Natural killer cell (primary cell): ENCODE measurements at regions not wholly inside any gene's neighbourhood (a gene's known extent, or its start where the extent isn't known, plus 50 kb on each side); places are given as distances from the start of the nearest gene placed in this dataset.

ENCODE experiments used
- ATAC-seq, 3 donors: fragments of 150-1000 bp in 2 of 3; fragments of 200-7000 bp in 1 of 3; cut with Tn5 transposase; 1 replicate in 1 of 3; 2 replicates in 2 of 3; pipeline ENCODE4 v1.10.0; 2021; ENCODE audit warnings: mild to moderate bottlenecking in 2 of 3, moderate library complexity in 2 of 3
- DNase-seq, 2 donors: peaks; one replicate each; pipeline versions ENCODE4 v3.0.0 to v3.0.0-alpha.2; 2013 to 2021; ENCODE audit warnings: mixed read lengths in 1 of 2
- H3K27ac ChIP-seq: one replicate; pipeline ENCODE4 v1.5.1; 2013; ENCODE audit warnings: mild to moderate bottlenecking, low read length
- H3K27me3 ChIP-seq: one replicate; pipeline ENCODE4 v1.6.1; 2013; ENCODE audit warnings: low read length; ENCODE audit not compliant: control insufficient read depth, insufficient read depth
- H3K36me3 ChIP-seq: one replicate; pipeline ENCODE4 v1.6.1; 2013; ENCODE audit warnings: low read length; ENCODE audit not compliant: control insufficient read depth, insufficient read depth
- H3K4me1 ChIP-seq: one replicate; pipeline ENCODE4 v1.6.1; 2013; ENCODE audit warnings: low read length; ENCODE audit not compliant: control insufficient read depth, insufficient read depth
- H3K4me3 ChIP-seq: one replicate; pipeline ENCODE4 v1.5.1; 2013; ENCODE audit warnings: low read length
- H3K9me3 ChIP-seq: one replicate; pipeline ENCODE4 v1.6.1; 2013; ENCODE audit warnings: low read length; ENCODE audit not compliant: control insufficient read depth, insufficient read depth
- H3K27ac Mint-ChIP-seq, 2 donors: one replicate each; pipeline ENCODE4 v1.8.0; 2022; ENCODE audit warnings: mild to moderate bottlenecking in 2 of 2, mixed read lengths in 2 of 2, moderate library complexity in 1 of 2
- H3K27me3 Mint-ChIP-seq, 2 donors: one replicate each; pipeline ENCODE4 v1.8.0; 2022; ENCODE audit warnings: low read depth in 2 of 2, mixed read lengths in 2 of 2
- H3K36me3 Mint-ChIP-seq: one replicate; pipeline ENCODE4 v1.8.0; 2022; ENCODE audit warnings: mixed read lengths
- H3K4me1 Mint-ChIP-seq, 2 donors: one replicate each; pipeline ENCODE4 v1.8.0; 2022; ENCODE audit warnings: mixed read lengths in 2 of 2
- H3K4me3 Mint-ChIP-seq: one replicate; pipeline ENCODE4 v1.8.0; 2022; ENCODE audit warnings: mild to moderate bottlenecking, moderate library complexity, mixed read lengths
- H3K9me3 Mint-ChIP-seq, 2 donors: one replicate each; pipeline ENCODE4 v1.8.0; 2022; ENCODE audit warnings: mixed read lengths in 2 of 2
- WGBS: methylation state at CpG from one replicate; pipeline ENCODE4 v1.1.7; 2013; ENCODE audit warnings: missing lambda C conversion rate; ENCODE audit not compliant: insufficient coverage; 5-methylcytosine and 5-hydroxymethylcytosine counted together
- intact Hi-C: fragments of 100-400 bp; cut with micrococcal nuclease; formaldehyde crosslinking; loops from one replicate; pipeline ENCODE4 v1.14.2; 2022
- TF ChIP-seq, protein P1 (sequence below): fragments of 200-600 bp; IDR thresholded peaks from one replicate; pipeline ENCODE4 v1.8.0; 2022; ENCODE audit warnings: antibody characterized with exemption

DNA sequence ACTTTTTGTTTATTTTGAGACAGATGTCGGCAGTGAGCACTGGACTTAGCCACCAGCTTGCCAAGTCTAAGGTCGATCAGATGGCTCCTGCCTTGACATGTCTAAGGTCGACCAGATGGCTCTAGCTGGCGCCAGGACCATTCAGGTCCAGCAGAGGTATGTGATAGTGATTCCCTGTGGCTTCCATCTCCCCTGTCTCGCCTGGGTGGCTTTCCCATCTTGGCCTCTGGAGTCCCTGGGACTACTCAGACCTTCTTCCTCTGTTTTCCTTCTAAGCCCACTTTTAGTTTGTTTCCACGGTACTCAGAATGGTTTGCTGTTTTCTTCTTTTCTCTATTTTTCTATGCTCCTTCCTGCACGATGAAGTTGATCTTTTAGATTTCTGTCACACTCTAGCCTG is 1435.7 kb downstream of the UQCRFS1 start:
- Histone ChIP-seq H3K36me3 (no peaks in the 10 kb centered on the region), H3K4me3 (no peak overlapping the region), H3K27ac (no peak overlapping the region), H3K4me1 (no peaks in the 10 kb centered on the region), H3K27me3 (no peaks in the 10 kb centered on the region), H3K9me3 (peaks cover 34% of the 10 kb centered on the region)
- 96% methylated on average over 6 of the region's 7 CpGs for WGBS
- ATAC-seq (no peak), DNase-seq (no peak)
- TF ChIP-seq, protein P1, sequence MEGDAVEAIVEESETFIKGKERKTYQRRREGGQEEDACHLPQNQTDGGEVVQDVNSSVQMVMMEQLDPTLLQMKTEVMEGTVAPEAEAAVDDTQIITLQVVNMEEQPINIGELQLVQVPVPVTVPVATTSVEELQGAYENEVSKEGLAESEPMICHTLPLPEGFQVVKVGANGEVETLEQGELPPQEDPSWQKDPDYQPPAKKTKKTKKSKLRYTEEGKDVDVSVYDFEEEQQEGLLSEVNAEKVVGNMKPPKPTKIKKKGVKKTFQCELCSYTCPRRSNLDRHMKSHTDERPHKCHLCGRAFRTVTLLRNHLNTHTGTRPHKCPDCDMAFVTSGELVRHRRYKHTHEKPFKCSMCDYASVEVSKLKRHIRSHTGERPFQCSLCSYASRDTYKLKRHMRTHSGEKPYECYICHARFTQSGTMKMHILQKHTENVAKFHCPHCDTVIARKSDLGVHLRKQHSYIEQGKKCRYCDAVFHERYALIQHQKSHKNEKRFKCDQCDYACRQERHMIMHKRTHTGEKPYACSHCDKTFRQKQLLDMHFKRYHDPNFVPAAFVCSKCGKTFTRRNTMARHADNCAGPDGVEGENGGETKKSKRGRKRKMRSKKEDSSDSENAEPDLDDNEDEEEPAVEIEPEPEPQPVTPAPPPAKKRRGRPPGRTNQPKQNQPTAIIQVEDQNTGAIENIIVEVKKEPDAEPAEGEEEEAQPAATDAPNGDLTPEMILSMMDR = no peak
- Mint-ChIP-seq H3K4me1 (peaks cover 0 to 5% of the 10 kb centered on the region in 2 donors), H3K36me3 (peaks cover 68% of the 10 kb centered on the region), H3K27ac (no peak overlapping the region), H3K27me3 (no peaks in the 10 kb centered on the region), H3K9me3 (peaks cover 22 to 23% of the 10 kb centered on the region in 2 donors), H3K4me3 (no peak overlapping the region)
- intact Hi-C loops = loop anchor here (10.0 kb wide), 2 partner anchors 548 to 938 kb away; no protein-coding TSS in a partner anchor

DNA sequence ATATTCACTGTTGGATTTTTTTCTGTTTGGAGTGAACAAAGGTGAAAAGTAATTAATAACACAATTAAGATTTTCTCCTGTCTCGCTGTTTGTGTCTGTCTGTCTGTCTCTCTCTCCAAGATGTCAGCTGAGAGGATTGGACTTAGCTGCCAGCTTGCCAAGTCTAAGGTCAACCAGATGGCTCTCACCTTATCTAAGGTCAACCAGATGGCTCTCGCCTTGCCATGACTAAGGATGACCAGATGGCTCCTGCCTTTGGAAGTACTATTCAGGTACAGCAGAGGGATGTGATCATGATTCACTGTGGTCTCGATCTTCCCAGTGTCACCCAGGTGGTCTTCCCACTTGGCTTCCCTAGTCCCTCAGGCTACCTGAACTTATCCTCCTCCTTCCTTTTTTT is 1436.4 kb downstream of the UQCRFS1 start:
- no peaks in the 10 kb centered on the region for H3K27me3 ChIP-seq
- WGBS = 94% methylated on average over 3 of the region's 3 CpGs
- Mint-ChIP-seq H3K27me3 (no peaks in the 10 kb centered on the region), H3K4me1 (peaks cover 0 to 5% of the 10 kb centered on the region in 2 donors), H3K9me3 (peaks cover 24 to 29% of the 10 kb centered on the region in 2 donors), H3K27ac (no peak overlapping the region), H3K4me3 (no peak overlapping the region), H3K36me3 (peaks cover 75% of the 10 kb centered on the region)
- intact Hi-C loops = loop anchor here (10.0 kb wide), 2 partner anchors 548 to 938 kb away; no protein-coding TSS in a partner anchor
- no peaks in the 10 kb centered on the region for H3K36me3 ChIP-seq
- H3K4me1 ChIP-seq = no peaks in the 10 kb centered on the region
- peaks cover 39% of the 10 kb centered on the region for H3K9me3 ChIP-seq
- DNase-seq (no peak), ATAC-seq (no peak)
- TF ChIP-seq, protein P1 = no peak
- H3K4me3 ChIP-seq = no peak overlapping the region
- H3K27ac ChIP-seq = no peak overlapping the region

DNA sequence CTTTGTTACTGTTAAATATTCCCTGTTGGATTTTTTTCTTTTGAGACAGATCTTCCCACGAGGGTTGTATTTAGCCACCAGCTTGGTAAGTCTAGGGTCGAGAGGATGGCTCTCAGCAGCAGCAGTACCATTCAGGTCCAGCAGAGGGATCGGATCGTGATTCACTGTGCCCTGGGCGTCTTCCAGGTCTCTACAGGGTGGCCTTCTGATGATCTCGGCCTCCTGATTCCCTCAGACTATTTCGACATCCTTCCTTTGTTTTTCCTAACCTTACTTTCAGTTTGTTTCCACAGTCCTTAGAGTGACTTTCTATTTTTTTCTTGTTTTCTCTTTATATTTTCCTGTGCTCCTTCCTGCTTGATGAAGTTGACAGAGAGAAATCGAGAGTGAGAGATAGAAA is 1436.9 kb downstream of the UQCRFS1 start:
- DNase-seq (no peak), ATAC-seq (no peak)
- WGBS = 92% methylated on average over 7 of the region's 8 CpGs
- no peak overlapping the region for H3K27ac Mint-ChIP-seq
- H3K27me3 Mint-ChIP-seq = no peaks in the 10 kb centered on the region
- H3K36me3 Mint-ChIP-seq = peaks cover 78% of the 10 kb centered on the region
- Histone ChIP-seq H3K27me3 (no peaks in the 10 kb centered on the region), H3K4me3 (no peak overlapping the region), H3K36me3 (no peaks in the 10 kb centered on the region), H3K4me1 (no peaks in the 10 kb centered on the region), H3K27ac (no peak overlapping the region), H3K9me3 (peaks cover 44% of the 10 kb centered on the region)
- TF ChIP-seq, protein P1 = no peak
- peaks cover 26 to 31% of the 10 kb centered on the region in 2 donors for H3K9me3 Mint-ChIP-seq
- peaks cover 0 to 5% of the 10 kb centered on the region in 2 donors for H3K4me1 Mint-ChIP-seq
- intact Hi-C loops = loop anchor here (10.0 kb wide), 2 partner anchors 549 to 939 kb away; no protein-coding TSS in a partner anchor
- H3K4me3 Mint-ChIP-seq = no peak overlapping the region

DNA sequence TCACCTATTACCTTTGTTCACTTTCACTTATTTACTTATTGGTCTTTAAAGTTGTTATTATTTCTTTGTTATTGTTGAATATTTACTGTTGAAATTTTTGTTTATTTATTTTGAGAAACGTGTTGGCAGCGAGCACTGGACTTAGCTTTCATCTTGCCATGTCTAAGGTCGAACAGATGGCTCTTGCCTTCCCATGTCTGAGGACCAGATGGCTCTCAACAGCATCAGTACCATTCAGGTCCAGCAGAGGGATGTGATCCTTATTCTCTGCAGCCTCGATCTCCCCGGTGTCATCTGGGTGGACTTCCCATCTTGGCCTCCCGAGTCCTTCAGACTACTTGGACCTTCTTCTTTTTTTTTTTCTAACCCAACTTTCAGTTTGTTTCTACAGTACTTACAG is 1437.6 kb downstream of the UQCRFS1 start:
- no peaks in the 10 kb centered on the region for H3K36me3 ChIP-seq
- H3K36me3 Mint-ChIP-seq = peaks cover 78% of the 10 kb centered on the region
- no peak for ATAC-seq
- H3K27ac ChIP-seq = no peak overlapping the region
- DNase-seq = no peak
- TF ChIP-seq, protein P1 = peak; percentile 2
- no peak overlapping the region for H3K27ac Mint-ChIP-seq
- no peaks in the 10 kb centered on the region for H3K4me1 ChIP-seq
- H3K4me3 ChIP-seq = no peak overlapping the region
- intact Hi-C loops = loop anchor here (10.0 kb wide), 2 partner anchors 549 to 939 kb away; no protein-coding TSS in a partner anchor
- H3K9me3 Mint-ChIP-seq = peaks cover 26 to 31% of the 10 kb centered on the region in 2 donors
- H3K27me3 Mint-ChIP-seq = no peaks in the 10 kb centered on the region
- peaks cover 50% of the 10 kb centered on the region for H3K9me3 ChIP-seq
- H3K4me1 Mint-ChIP-seq = peaks cover 0 to under 1% of the 10 kb centered on the region in 2 donors
- H3K4me3 Mint-ChIP-seq = no peak overlapping the region
- no peaks in the 10 kb centered on the region for H3K27me3 ChIP-seq
- 94% methylated on average over 6 of the region's 6 CpGs for WGBS
